ENCODE measurements at regions not wholly inside any gene's neighbourhood (a gene's known extent, or its start where the extent isn't known, plus 50 kb on each side); places are given as distances from the start of the nearest gene placed in this dataset.

DNA sequence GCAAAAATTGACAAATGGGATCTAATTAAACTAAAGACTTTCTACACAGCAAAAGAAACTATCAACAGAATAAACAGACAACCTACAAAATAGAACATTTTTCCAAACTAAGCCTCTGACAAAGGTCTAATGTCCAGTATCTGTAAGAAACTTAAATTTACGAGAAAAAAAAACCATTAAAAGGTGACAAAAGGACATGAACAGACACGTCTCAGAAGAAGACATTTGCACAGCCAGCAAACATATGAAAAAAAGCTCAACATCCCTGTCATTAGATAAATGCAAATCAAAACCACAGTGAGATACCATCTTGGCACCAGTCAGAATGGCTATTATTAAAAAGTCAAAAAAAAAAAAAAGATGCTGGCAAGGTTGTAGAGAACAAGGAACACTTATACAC, 70.6 kb upstream of the GRIK2 start:
- DNase-seq = no peak

DNA sequence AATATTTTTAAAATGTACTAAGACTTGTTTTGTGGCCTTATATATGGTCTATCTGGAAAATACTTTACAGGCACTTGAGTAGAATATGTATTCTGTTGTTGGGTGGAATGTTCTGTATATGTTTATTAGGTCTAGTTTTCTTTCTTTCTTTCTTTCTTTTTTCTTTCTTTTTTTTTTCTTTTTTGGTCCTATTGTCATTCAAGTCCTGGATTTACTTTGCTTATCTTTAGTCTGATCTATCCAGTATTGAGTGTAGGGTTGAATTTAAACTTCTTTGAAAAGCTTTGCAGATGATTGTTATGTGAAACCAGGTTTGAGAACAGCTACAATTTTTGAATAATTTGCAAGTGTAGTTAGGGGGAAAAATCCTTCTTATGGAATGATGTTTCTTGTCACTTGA, 67.1 kb upstream of the GRIK2 start:
- DNase-seq = no peak

DNA sequence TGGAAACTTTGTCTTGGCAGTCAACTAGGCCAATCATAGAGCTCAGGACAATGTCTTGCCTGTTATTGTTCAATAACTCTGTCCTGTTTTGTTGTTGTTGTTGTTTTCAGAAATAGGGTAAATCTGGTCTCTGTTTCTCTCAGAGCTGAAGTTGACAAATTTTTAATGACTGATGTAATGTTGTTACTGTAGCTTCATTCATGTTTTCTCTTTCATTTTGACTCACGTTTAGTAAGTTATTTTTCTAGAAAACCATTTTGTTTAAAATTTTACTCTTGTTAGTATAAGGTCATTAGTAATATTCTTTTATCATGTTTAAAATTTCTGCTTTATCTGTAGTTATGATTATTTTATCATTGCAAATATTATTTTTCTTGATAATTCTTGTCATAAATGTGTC, 51.6 kb upstream of the GRIK2 start:
- no peak for DNase-seq

All from NCI-H524 (cell line).